ENCODE measurements at regions not wholly inside any gene's neighbourhood (a gene's known extent, or its start where the extent isn't known, plus 50 kb on each side); places are given as distances from the start of the nearest gene placed in this dataset.

- TF ChIP-seq HNF1A (IDR thresholded peaks at IDR 0.05; ENCODE audit: low read depth) (no peak), HNF1A (CRISPR knock-in tag; IDR thresholded peaks at IDR 0.05; ENCODE audit: borderline replicate concordance) (no peak), ARID5B (CRISPR knock-in tag; IDR thresholded peaks at IDR 0.05) (no peak), RELA (CRISPR knock-in tag; IDR thresholded peaks at IDR 0.05) (no peak), RAD21 (CRISPR knock-in tag; IDR thresholded peaks at IDR 0.05) (no peak), THYN1 (CRISPR knock-in tag; IDR thresholded peaks at IDR 0.05; ENCODE audit: borderline replicate concordance, low read depth) (no peak), NFE2 (CRISPR knock-in tag; IDR thresholded peaks at IDR 0.05) (no peak)
Observed at GRCh38 chr1:101697072-101697471, 299.7 kb downstream of the OLFM3 start (continued).

Data from HepG2 (cell line).